ENCODE measurements at regions not wholly inside any gene's neighbourhood (a gene's known extent, or its start where the extent isn't known, plus 50 kb on each side); places are given as distances from the start of the nearest gene placed in this dataset.

DNA sequence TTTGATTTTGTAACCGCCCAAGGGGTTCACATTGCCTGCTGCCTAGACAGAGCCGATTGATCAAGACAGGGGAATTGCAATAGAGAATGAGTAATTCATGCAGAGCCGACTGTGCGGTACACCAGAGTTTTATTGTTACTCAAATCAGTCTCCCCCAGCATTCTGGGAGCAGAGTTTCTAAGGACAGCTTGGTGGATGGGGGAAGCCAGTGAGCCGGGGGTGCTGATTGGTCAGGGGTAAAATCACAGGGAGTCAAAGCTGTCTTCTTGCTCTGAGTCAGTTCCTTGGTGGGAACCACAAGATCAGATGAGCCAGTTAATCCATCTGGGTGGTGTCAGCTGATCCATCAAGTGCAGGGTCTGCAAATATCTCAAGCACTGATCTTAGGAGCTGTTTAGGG is 60.0 kb upstream of the EZR start:
- Mint-ChIP-seq H3K27me3 (ENCODE audit: low read depth in 2 of 2) (peaks cover 1 to 18% of the 10 kb centered on the region in 2 donors), H3K9me3 (peaks cover 0 to 5% of the 10 kb centered on the region in 2 donors), H3K36me3 (no peaks in the 10 kb centered on the region), H3K4me1 (no peaks in the 10 kb centered on the region), H3K27ac (no peak overlapping the region), H3K4me3 (no peak overlapping the region)
- intact Hi-C loops (cut with micrococcal nuclease) = no loop called here
- no peaks in the 10 kb centered on the region for H3K27me3 ChIP-seq (ENCODE audit: control insufficient read depth, insufficient read depth, low read length)
- H3K27ac ChIP-seq (ENCODE audit: low read length) = no peak overlapping the region
- TF ChIP-seq, protein P1, sequence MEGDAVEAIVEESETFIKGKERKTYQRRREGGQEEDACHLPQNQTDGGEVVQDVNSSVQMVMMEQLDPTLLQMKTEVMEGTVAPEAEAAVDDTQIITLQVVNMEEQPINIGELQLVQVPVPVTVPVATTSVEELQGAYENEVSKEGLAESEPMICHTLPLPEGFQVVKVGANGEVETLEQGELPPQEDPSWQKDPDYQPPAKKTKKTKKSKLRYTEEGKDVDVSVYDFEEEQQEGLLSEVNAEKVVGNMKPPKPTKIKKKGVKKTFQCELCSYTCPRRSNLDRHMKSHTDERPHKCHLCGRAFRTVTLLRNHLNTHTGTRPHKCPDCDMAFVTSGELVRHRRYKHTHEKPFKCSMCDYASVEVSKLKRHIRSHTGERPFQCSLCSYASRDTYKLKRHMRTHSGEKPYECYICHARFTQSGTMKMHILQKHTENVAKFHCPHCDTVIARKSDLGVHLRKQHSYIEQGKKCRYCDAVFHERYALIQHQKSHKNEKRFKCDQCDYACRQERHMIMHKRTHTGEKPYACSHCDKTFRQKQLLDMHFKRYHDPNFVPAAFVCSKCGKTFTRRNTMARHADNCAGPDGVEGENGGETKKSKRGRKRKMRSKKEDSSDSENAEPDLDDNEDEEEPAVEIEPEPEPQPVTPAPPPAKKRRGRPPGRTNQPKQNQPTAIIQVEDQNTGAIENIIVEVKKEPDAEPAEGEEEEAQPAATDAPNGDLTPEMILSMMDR (IDR thresholded peaks at IDR 0.05) = no peak
- H3K4me1 ChIP-seq (ENCODE audit: control insufficient read depth, insufficient read depth, low read length) = no peaks in the 10 kb centered on the region
- no peak overlapping the region for H3K4me3 ChIP-seq (ENCODE audit: low read length)
- no peaks in the 10 kb centered on the region for H3K36me3 ChIP-seq (ENCODE audit: control insufficient read depth, insufficient read depth, low read length)
- ATAC-seq (no peak), DNase-seq (no peak)
- H3K9me3 ChIP-seq (ENCODE audit: control insufficient read depth, insufficient read depth, low read length) = peaks cover 2% of the 10 kb centered on the region
- 73% methylated on average over 5 of the region's 5 CpGs for WGBS (ENCODE audit: insufficient coverage)

DNA sequence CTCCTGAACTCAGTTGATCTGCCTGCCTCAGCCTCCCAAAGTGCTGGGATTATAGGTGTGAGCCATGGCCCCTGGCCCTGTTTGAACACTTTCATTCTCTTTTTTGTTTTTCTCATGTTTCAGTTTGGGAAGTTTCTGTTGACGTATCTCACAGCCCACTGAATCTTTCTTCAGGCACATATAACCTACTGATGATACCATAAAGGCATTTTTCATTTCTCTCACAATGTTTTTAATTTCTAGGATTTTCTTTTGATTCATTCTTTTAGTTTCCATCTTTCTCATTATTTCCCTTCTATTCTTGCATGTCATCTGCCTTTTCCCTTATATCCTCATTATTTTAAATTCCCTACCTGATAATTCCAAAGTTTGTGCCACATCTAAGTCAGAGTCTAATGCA is 58.5 kb upstream of the EZR start:
- 91% methylated on average over 1 of the region's 1 CpG for WGBS (ENCODE audit: insufficient coverage)
- no peak overlapping the region for H3K4me3 Mint-ChIP-seq
- no peaks in the 10 kb centered on the region for H3K36me3 Mint-ChIP-seq
- intact Hi-C loops (cut with micrococcal nuclease) = no loop called here
- Histone ChIP-seq H3K27me3 (ENCODE audit: control insufficient read depth, insufficient read depth, low read length) (no peaks in the 10 kb centered on the region), H3K27ac (ENCODE audit: low read length) (no peak overlapping the region), H3K4me1 (ENCODE audit: control insufficient read depth, insufficient read depth, low read length) (no peaks in the 10 kb centered on the region), H3K36me3 (ENCODE audit: control insufficient read depth, insufficient read depth, low read length) (no peaks in the 10 kb centered on the region), H3K9me3 (ENCODE audit: control insufficient read depth, insufficient read depth, low read length) (peaks cover 2% of the 10 kb centered on the region), H3K4me3 (ENCODE audit: low read length) (no peak overlapping the region)
- ATAC-seq (no peak), DNase-seq (no peak)
- peaks cover 7 to 18% of the 10 kb centered on the region in 2 donors for H3K27me3 Mint-ChIP-seq (ENCODE audit: low read depth in 2 of 2)
- H3K27ac Mint-ChIP-seq = no peak overlapping the region
- TF ChIP-seq, protein P1 (IDR thresholded peaks at IDR 0.05) = no peak
- H3K4me1 Mint-ChIP-seq = no peaks in the 10 kb centered on the region
- peaks cover 0 to 5% of the 10 kb centered on the region in 2 donors for H3K9me3 Mint-ChIP-seq

DNA sequence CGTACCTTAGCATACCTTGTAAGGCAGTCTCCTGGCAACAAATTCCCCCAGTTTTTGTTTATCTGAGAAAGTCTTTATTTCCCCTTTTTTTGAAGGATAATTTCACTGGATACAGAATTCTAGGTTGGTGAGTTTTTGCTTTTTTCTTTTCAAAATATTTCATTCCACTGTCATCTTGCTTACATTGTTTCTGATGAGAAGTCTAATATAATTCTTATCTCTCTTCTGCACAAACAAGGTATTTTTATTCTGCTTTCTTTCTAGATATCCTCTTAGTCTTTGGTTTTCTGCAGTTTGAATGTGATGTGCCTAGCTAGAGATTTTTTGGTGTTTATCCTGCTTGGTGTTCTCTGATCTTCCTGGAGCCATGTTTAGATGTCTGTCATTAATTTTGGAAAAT is 57.7 kb upstream of the EZR start:
- TF ChIP-seq, protein P1 (IDR thresholded peaks at IDR 0.05) = no peak
- H3K27ac Mint-ChIP-seq = no peak overlapping the region
- peaks cover 7 to 18% of the 10 kb centered on the region in 2 donors for H3K27me3 Mint-ChIP-seq (ENCODE audit: low read depth in 2 of 2)
- no peak for ATAC-seq
- no peaks in the 10 kb centered on the region for H3K4me1 Mint-ChIP-seq
- H3K27me3 ChIP-seq (ENCODE audit: control insufficient read depth, insufficient read depth, low read length) = no peaks in the 10 kb centered on the region
- intact Hi-C loops (cut with micrococcal nuclease) = no loop called here
- no peaks in the 10 kb centered on the region for H3K36me3 ChIP-seq (ENCODE audit: control insufficient read depth, insufficient read depth, low read length)
- H3K4me3 ChIP-seq (ENCODE audit: low read length) = no peak overlapping the region
- H3K9me3 ChIP-seq (ENCODE audit: control insufficient read depth, insufficient read depth, low read length) = peaks cover 2% of the 10 kb centered on the region
- H3K9me3 Mint-ChIP-seq = peaks cover 0 to 5% of the 10 kb centered on the region in 2 donors
- no CpG with 5 or more reads among the region's 1 CpG for WGBS (ENCODE audit: insufficient coverage)
- no peaks in the 10 kb centered on the region for H3K4me1 ChIP-seq (ENCODE audit: control insufficient read depth, insufficient read depth, low read length)
- no peaks in the 10 kb centered on the region for H3K36me3 Mint-ChIP-seq
- no peak overlapping the region for H3K27ac ChIP-seq (ENCODE audit: low read length)
- no peak overlapping the region for H3K4me3 Mint-ChIP-seq
- DNase-seq = no peak

DNA sequence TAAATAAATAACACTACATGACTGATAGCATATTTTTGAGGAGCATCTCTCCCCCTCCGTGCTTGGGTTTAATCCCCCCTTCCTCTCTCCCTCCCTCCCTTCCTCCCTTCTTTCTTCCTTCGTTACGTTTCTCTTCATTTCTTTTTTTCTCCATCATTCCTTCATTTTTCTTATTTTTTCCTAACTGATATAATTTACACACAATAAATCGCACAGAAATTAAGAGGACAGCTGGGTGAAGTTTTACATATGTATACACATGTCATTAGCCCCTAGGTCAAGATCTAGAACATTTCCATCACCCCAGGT is 51.4 kb upstream of the EZR start:
- H3K4me3 Mint-ChIP-seq = peak overlapping the region; percentile 92
- intact Hi-C loops (cut with micrococcal nuclease) = loop anchor here (1.0 to 5.0 kb wide), 2 partner anchors 42 to 150 kb away; no protein-coding TSS in a partner anchor
- ATAC-seq = no peak

More for the DNA sequence above, 51.4 kb upstream of the EZR start:
- Mint-ChIP-seq H3K4me1 (peaks cover 34 to 39% of the 10 kb centered on the region in 2 donors), H3K27me3 (ENCODE audit: low read depth in 2 of 2) (peaks cover 0 to 7% of the 10 kb centered on the region in 2 donors), H3K9me3 (no peaks in the 10 kb centered on the region), H3K36me3 (no peaks in the 10 kb centered on the region), H3K27ac (peak overlapping the region; percentile 98 to 100)
- H3K4me1 ChIP-seq (ENCODE audit: control insufficient read depth, insufficient read depth, low read length) = peaks cover 30% of the 10 kb centered on the region
- TF ChIP-seq, protein P1 (IDR thresholded peaks at IDR 0.05) = no peak
- peak overlapping the region; percentile 90 for H3K27ac ChIP-seq (ENCODE audit: low read length)
- no peaks in the 10 kb centered on the region for H3K36me3 ChIP-seq (ENCODE audit: control insufficient read depth, insufficient read depth, low read length)
- DNase-seq = no peak
- H3K9me3 ChIP-seq (ENCODE audit: control insufficient read depth, insufficient read depth, low read length) = no peaks in the 10 kb centered on the region
- peak overlapping the region; percentile 47 for H3K4me3 ChIP-seq (ENCODE audit: low read length)
- 94% methylated on average over 4 of the region's 4 CpGs for WGBS (ENCODE audit: insufficient coverage)
- H3K27me3 ChIP-seq (ENCODE audit: control insufficient read depth, insufficient read depth, low read length) = no peaks in the 10 kb centered on the region
